SK-N-SH treated with all-trans-retinoic acid at 6 μM for 48 hours (cell line): ENCODE measurements at regions not wholly inside any gene's neighbourhood (a gene's known extent, or its start where the extent isn't known, plus 50 kb on each side); places are given as distances from the start of the nearest gene placed in this dataset.

ENCODE experiments used
- BACH2 ChIP-seq: fragments of 250-450 bp; sonication (Bioruptor Pico); IDR thresholded peaks from 2 replicates; pipeline ENCODE4 v1.9.0; 2021; ENCODE audit warnings: mild to moderate bottlenecking, borderline replicate concordance
- CSDC2 ChIP-seq: fragments of 250-450 bp; sonication (Bioruptor Pico); IDR thresholded peaks from 2 replicates; pipeline ENCODE4 v1.5.0; 2020; ENCODE audit warnings: mild to moderate bottlenecking, moderate library complexity
- RARB ChIP-seq: fragments of 250-450 bp; sonication (Bioruptor Pico); IDR thresholded peaks from 2 replicates; pipeline ENCODE4 v1.8.0; 2021; ENCODE audit warnings: mild to moderate bottlenecking, moderate library complexity
- SNAI2 ChIP-seq: fragments of 250-450 bp; sonication (Bioruptor Pico); IDR thresholded peaks from 2 replicates; pipeline ENCODE4 v1.5.0; 2020; ENCODE audit warnings: mild to moderate bottlenecking, moderate library complexity
- TCF4 ChIP-seq: fragments of 250-450 bp; sonication (Bioruptor Pico); IDR thresholded peaks from 2 replicates; pipeline ENCODE4 v1.8.0; 2021; ENCODE audit warnings: mild to moderate bottlenecking, moderate library complexity, borderline replicate concordance
- TF ChIP-seq, protein P1 (sequence below): fragments of 250-450 bp; sonication (Bioruptor Pico); IDR thresholded peaks from 2 replicates; pipeline ENCODE4 v1.8.0; 2020; ENCODE audit warnings: mild to moderate bottlenecking, moderate library complexity, borderline replicate concordance

DNA sequence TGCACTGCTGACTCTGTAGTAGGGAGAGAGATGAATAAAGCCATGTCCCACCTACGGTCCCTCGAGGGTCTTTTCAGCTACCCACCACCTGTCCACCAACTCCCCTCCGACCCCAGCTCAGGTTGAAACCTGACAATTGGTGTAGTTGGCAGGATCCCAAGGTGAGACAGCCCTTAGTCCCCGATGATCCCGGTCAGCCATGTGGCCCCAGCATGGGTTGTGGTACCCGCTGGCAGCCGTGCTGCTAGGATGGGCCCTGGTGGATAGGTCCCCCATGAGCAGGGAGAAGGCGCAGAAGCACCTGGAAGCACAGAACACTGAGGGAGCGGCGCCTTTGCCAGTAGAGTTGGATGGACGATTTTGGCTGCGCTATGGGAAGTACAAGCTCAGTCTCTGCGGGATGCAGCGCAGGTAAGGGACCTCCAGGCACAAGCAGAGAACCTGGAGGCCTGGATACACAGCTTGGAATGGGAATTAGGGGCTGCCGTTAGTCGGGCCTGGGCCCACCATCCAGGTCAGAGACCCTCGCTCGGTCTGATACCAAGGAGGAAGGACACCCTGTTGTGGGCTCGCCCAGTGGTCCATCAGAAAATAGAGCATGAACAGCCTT, 694.6 kb upstream of the AGA start:
- TF ChIP-seq SNAI2 (CRISPR knock-in tag) (no peak), CSDC2 (CRISPR knock-in tag) (no peak), RARB (no peak), BACH2 (CRISPR knock-in tag) (no peak), TCF4 (CRISPR knock-in tag) (no peak)
- TF ChIP-seq, protein P1, sequence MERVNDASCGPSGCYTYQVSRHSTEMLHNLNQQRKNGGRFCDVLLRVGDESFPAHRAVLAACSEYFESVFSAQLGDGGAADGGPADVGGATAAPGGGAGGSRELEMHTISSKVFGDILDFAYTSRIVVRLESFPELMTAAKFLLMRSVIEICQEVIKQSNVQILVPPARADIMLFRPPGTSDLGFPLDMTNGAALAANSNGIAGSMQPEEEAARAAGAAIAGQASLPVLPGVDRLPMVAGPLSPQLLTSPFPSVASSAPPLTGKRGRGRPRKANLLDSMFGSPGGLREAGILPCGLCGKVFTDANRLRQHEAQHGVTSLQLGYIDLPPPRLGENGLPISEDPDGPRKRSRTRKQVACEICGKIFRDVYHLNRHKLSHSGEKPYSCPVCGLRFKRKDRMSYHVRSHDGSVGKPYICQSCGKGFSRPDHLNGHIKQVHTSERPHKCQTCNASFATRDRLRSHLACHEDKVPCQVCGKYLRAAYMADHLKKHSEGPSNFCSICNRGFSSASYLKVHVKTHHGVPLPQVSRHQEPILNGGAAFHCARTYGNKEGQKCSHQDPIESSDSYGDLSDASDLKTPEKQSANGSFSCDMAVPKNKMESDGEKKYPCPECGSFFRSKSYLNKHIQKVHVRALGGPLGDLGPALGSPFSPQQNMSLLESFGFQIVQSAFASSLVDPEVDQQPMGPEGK (CRISPR knock-in tag), result no peak
